GM21526 (cell line): ENCODE measurements at regions not wholly inside any gene's neighbourhood (a gene's known extent, or its start where the extent isn't known, plus 50 kb on each side); places are given as distances from the start of the nearest gene placed in this dataset.

Source experiments
- ATAC-seq: cut with Tn5 transposase; IDR thresholded peaks from one replicate; pipeline ENCODE4 v1.9.1; 2021; ENCODE audit warnings: moderate library complexity; ENCODE audit not compliant: unreplicated experiment, low FRiP score

DNA sequence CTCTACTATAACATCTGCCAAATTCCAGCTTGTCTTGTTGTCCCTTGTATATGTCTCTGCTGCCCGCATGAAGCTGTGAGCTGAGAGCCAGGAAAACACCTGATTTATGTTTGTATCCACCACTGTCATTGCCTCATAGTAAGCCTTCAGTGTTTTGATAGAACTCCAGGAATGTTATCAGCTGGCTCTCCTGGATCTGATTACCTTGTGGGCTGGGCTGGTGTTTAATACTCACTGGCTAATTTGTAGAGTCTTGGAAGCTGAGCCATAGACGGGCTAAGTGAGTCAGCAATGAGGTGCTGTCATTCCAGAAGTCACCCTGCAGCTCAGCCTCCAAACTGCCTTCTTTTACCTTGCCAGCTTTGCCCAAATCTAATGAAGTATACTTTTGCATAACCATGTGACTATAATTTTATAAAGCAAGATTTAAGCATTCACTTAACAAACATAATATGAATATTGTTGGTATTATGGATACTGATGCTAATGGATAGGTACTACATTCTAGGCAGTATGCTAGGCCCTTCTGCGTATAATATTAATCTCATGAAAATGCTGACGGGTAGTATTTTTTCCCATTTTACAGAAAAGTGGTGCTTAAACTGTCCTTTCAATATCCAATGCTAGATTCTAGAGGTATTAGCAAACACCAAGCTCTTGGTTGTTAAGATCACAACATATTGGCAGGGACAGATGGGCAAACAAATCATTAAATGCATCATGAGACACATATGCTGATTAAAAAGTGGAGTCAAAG, 62.7 kb upstream of the GATA6 start:
- no peak for ATAC-seq

DNA sequence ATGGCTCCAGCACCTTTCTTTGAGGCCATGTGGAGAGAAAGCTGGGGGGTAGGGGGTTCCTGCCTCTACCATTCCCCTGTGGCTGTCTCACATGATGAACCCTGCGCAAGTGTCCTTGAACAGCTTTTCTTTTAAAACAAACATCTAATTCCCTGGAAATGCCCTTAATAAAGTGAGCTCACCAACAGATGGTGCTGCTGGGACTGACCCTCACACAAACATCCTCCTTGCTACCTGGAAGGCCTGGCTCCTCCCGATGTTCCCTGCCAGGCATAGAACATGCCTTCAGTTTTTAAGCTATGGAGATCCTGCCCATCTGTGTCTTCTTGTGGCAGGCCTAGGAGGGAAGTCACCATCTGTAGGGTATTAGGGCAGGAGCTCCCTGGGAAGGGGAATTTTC, 60.7 kb upstream of the GATA6 start:
- ATAC-seq: no peak

DNA sequence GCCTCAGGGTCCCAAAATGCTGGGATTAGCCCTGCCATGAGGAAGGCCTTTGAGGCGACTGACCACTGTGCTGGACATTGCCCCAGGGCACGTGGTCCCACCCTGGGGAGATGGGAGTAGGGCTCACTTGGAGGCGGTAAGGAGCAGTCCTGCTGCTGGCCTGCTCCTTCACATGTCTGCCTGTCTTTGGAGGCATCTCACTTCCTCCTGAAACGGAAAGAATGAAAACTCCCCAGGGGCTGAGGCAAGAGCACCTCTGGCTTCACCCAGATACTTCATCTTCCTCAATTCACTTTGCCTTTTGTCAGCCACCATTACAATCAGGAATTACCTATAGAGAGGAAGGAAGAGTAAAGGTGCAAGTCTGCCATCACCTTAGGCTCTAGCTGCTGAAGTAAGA, 59.9 kb upstream of the GATA6 start:
- no peak for ATAC-seq

DNA sequence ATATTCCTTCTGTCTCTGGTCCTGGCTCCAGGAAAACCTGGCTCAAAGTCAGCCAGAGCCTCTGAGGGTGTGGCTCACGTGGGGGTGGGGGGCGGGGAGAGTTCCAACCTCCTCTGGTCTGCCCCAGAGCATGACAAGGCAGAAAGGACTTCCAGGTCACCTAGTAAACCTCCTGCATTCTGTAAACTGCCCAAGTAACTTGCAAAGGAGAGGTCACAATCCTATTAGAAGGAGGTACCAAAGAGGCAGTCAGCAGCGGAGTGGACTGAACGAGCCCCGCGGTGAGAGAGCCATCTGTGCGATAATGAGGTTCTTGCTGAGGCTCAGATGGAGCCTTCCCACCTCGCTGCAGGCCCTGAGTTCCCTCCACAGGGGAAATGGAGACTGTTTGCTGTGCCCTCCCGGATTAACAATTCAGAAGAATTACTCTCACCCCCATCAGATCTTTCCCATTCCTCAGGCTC, 58.9 kb upstream of the GATA6 start:
- ATAC-seq: no peak

DNA sequence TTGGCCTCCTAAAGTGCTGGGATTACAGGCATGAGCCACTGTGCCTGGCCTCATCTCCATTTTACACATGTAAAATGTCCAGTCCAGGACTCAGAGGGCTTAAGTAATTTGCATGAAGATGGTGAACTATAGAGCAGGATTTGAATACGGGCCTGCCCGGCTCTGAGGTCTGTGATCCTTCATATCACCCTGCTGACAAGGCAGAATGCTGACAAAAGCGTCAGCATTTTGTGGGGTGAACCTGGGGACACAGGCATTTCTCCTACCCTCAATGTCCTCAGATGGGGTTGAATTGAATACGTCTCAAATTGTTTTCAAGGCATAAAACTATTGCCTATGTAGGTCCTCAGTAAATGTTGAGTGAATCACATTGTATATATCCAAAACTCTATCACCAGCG, 57.2 kb upstream of the GATA6 start:
- ATAC-seq: no peak

DNA sequence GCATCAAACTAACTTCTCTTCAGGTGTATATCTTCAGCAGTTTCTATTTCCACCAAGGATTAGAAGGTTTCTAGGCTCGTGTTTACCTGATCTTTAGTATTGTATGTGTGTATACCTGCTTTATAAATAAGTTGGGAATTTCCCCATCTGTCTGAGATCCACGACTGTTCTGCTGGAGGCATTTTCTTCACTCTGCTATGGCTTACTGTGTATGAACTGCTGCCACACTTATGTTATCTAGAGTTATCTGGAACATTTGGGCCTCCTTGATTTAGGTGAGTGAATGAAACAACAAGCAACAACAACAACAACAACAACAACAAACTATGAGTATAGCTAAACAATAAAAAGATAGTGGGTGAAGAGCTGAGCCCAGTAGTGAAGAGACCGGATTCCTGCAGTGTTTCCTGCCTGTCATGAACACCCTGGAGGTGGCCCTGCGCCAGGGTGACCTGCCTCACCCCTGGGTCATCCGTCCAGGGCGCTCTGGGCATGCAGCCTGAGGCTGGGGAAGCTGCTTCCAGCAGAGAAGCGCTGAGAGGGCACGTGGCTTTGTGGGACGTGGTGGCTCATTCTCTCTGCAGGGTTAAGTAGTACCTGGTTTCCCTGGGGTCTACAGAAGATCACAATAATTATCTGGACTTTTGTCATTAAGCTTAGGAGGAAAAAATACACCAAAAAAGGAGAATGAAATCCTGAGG, 56.1 kb upstream of the GATA6 start:
- ATAC-seq: no peak

DNA sequence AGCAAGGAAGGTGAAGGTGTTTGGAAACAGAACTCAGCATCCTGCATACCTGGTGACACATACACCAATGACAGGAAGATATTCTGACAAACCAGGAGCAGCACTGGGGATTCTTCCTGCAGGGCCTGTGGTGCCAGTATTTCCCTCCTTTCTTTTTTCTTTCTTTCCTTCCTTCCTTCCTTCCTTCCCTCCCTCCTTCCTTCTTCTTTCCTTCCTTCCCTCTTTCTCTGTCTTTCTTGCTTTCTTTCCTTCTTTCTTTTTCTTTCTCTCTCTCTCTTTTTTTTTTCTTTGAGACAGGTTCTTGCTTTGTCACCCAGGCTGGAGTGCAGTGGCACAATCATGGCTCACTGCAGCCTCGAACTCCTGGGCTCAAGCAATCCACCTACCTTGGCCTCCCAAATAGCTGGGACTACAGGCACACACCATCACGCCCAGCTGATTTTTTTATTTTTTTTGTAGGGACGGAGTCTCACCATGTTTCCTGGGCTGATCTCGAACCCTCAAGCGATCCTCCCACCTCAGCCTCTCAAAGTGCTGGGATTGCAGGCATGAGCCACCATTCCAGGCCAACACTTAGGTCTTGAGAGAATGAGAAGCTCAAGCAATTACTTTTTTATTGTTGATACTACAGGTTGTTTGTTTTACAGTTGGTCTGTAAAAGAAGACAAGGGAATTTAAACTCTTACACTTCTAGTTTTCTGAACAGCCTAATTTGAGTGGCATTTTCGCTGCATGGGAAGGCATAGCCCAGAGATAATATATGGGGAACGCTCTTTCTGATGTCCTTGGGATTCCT, 54.7 kb upstream of the GATA6 start:
- no peak for ATAC-seq

DNA sequence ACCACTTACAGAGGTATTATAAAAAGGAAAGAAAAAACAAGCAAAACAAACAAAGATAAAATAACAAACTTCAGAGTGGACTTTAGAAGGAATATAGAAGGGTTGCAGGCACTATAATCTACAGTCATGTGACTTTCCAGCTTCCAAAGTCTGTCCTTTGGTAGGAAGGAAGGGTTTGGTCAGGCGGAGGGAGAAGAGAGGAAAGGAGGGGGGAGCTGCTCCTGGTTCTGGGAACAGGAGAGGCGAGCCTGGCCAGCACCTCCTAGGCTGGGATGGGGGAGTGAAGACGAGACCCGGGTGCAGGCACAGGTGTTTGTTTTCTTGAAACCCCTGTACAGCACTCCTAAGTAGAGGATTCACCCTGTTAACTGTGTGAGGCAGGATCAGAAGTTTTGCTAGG, 53.8 kb upstream of the GATA6 start:
- ATAC-seq: no peak
